Ovary (tissue), 3 donors: ENCODE measurements at regions not wholly inside any gene's neighbourhood (a gene's known extent, or its start where the extent isn't known, plus 50 kb on each side); places are given as distances from the start of the nearest gene placed in this dataset.
"Not testable (repeated sequence)": the region's sequence is repeated elsewhere in the genome, so short reads cannot be mapped to it uniquely, and the experiment has no call there.

ENCODE experiments used
- CTCF ChIP-seq, 3 donors: fragments of 450-650 bp in 2 of 3; fragments of 200-600 bp in 1 of 3; IDR thresholded peaks; one replicate each; pipeline versions ENCODE4 v1.5.1 to v1.8.0; 2016 to 2022; ENCODE audit warnings: antibody characterized with exemption in 3 of 3, mild to moderate bottlenecking in 1 of 3
- POLR2A ChIP-seq: fragments of 450-650 bp; IDR thresholded peaks from one replicate; pipeline ENCODE4 v1.6.1; 2017; ENCODE audit warnings: antibody characterized with exemption, mild to moderate bottlenecking, moderate library complexity
- donor health status: DM: no; HTN: no; CAD: no.

- not testable (repeated sequence) for TF ChIP-seq CTCF (IDR thresholded peaks at IDR 0.05); POLR2A
Observed at GRCh38 chr2:131420751-131421150, 55.2 kb upstream of the TUBA3D start.
